ENCODE measurements at regions not wholly inside any gene's neighbourhood (a gene's known extent, or its start where the extent isn't known, plus 50 kb on each side); places are given as distances from the start of the nearest gene placed in this dataset.

DNA sequence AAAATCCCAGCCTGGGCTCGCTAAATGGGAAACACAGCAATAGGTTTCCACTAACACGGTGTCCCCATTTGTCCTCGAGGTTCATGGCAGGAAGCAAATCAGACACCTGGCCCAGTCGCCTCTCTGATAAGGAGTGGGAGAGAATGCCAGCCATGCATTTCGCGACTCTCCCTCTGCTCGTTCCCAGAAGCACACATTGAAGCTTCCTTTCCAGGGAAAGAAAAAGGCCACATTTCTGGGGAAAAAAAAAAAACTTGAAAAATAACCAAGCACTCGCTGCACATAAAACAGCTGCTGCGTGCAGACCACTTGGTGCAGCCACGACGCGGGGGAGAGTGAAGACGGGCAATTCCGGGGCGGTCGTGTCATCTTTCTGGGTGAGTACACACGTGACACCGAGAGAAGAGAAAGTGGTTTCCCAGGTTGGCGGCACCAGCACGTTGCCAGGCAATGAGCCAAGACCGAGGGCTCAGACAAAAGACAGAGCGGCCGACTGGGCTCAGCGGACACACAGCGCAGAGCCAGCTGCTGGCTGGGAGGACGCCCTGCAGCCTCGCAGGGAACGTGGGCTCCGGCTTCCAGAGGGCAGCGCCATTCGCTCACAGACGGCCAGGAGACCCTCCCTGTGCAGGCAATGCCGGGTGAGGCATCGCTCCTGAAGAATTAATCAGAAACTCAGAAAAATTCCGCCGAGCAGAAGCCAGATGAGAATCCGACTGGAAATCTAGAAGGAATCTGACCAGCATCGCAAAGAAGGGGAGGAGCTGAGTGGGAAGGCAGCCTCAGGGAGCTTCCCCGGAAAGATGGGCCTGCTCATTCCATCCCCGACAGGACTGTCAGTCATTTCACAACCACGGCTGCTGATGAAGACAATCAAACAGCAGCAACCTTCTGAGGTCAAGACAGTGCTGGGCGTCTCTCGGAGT is 83.2 kb upstream of the IRS2 start:
- Histone ChIP-seq H3K9me3 (no peaks in the 10 kb centered on the region), H3K36me3 (no peaks in the 10 kb centered on the region), H3K4me3 (peak overlapping the region; percentile 16 to 44), H3K4me1 (peaks cover 0 to 28% (median 0%) of the 10 kb centered on the region in 3 donors), H3K27me3 (no peaks in the 10 kb centered on the region), H3K27ac (peak overlapping the region; percentile 10 to 70 (median 56))
- 11 to 14% methylated on average over 6 to 24 of the region's 43 CpGs for WGBS, 2 donors (ENCODE audit: low coverage in 1 of 2)
- TF ChIP-seq POLR2AphosphoS5 (IDR thresholded peaks at IDR 0.05) (peak; percentile 48), EP300 (IDR thresholded peaks at IDR 0.05) (no peak), CTCF (IDR thresholded peaks at IDR 0.05) (peak in 3 of 4 experiments; percentile 37 to 54 (median 54)), POLR2A (IDR thresholded peaks at IDR 0.05) (no peak)
- peak; percentile 81 for ATAC-seq

DNA sequence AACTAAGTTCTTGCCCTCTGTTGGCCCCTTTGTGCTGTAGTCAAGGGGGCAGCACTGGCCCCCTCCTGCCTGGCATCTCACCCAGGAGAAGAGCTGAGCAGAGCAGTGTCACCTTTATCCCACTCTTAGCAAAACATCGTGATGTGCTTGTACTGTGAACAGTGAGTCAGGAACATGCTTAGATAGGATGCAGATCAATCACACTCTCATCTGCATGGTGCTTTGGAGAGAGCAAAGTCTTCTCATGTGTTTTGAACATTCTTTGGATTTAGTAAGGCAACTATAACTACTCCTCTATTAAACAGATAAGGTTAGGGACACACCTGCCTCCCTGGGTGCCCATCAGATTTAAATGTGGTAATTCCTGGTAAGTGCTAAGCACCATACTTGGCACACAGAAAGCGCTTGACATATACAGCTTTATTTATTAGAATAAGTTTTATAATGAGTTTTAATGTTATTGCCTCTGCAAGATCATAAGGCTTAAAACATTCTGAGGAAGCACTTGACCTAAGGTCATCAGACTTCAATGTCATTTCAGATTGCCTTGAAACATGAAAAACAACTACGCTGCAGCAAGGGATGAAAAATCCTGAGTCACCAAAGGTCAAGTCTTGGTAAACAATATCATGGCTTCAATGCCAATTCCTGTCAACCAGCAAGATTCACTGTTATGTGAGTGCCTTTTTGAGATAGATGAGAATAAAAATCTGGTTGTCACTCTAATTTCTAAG is 82.4 kb upstream of the IRS2 start:
- ATAC-seq, result no peak
- TF ChIP-seq POLR2A (IDR thresholded peaks at IDR 0.05), result no peak
- TF ChIP-seq EP300 (IDR thresholded peaks at IDR 0.05), result no peak
- peak overlapping the region in 3 of 4 donors; percentile 18 to 62 (median 50) for H3K27ac ChIP-seq

DNA sequence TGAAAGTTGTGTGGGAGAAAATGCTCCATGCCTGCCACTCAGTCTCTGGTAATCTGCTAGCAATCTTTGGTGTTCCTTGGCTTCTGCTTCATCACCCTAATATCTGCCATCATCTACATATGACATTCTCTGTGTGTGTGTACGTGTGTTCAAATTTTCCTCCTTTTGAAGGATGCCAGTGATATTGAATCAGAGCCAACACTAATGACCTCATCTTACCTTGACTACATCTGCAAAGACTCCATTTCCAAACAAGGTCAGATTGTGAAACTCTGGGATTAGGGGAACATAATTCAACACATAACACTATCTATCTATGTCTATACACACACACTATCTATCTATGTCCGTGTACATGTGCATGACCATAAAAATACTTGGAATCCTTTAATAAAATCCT is 81.4 kb upstream of the IRS2 start:
- no peaks in the 10 kb centered on the region for H3K36me3 ChIP-seq
- WGBS, 2 donors (ENCODE audit: low coverage in 1 of 2), result 44 to 45% methylated on average over 1 to 2 of the region's 2 CpGs
- H3K4me1 ChIP-seq, result peaks cover 0 to 20% (median 0%) of the 10 kb centered on the region in 3 donors
- H3K9me3 ChIP-seq, result no peaks in the 10 kb centered on the region
- ATAC-seq, result no peak
- no peaks in the 10 kb centered on the region for H3K27me3 ChIP-seq
- H3K27ac ChIP-seq, result no peak overlapping the region
- TF ChIP-seq POLR2A (IDR thresholded peaks at IDR 0.05) (no peak), POLR2AphosphoS5 (IDR thresholded peaks at IDR 0.05) (peak; percentile 7), CTCF (IDR thresholded peaks at IDR 0.05) (no peak), EP300 (IDR thresholded peaks at IDR 0.05) (no peak)
- H3K4me3 ChIP-seq, result no peak overlapping the region

More for the DNA sequence above, 82.4 kb upstream of the IRS2 start:
- H3K4me3 ChIP-seq, result peak overlapping the region in 1 of 2 donors; percentile 44
- H3K9me3 ChIP-seq, result no peaks in the 10 kb centered on the region
- no peaks in the 10 kb centered on the region for H3K27me3 ChIP-seq
- no peaks in the 10 kb centered on the region for H3K36me3 ChIP-seq
- WGBS, 2 donors (ENCODE audit: low coverage in 1 of 2), result 57 to 70% methylated on average over 2 of the region's 3 CpGs
- peaks cover 0 to 20% (median 0%) of the 10 kb centered on the region in 3 donors for H3K4me1 ChIP-seq

DNA sequence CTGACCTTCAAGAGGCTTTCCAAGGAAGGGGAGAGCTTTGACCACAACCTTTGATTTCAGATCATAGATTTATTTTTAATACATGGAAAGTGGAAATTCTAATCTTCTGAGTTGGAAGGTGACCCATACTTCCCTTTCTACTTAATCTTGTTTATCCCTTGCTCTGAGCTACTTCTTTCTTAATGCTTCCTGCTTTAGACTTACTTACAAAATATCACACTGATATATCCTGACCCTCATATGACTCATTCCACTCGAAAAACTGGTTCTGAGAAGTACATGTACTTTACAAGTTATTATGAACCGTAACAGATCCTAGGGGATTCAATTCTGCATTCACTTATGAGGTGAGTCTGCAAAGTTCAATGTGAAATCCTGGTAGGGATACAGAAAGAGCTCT is 76.2 kb upstream of the IRS2 start:
- Histone ChIP-seq H3K27me3 (no peaks in the 10 kb centered on the region), H3K36me3 (no peaks in the 10 kb centered on the region), H3K9me3 (no peaks in the 10 kb centered on the region), H3K4me3 (no peak overlapping the region), H3K4me1 (no peaks in the 10 kb centered on the region), H3K27ac (no peak overlapping the region)
- TF ChIP-seq EP300 (IDR thresholded peaks at IDR 0.05) (no peak), CTCF (IDR thresholded peaks at IDR 0.05) (no peak), POLR2A (IDR thresholded peaks at IDR 0.05) (no peak), POLR2AphosphoS5 (IDR thresholded peaks at IDR 0.05) (no peak)
- WGBS, 2 donors (ENCODE audit: low coverage in 1 of 2), result 69 to 83% methylated on average over 2 of the region's 2 CpGs
- ATAC-seq, result no peak

DNA sequence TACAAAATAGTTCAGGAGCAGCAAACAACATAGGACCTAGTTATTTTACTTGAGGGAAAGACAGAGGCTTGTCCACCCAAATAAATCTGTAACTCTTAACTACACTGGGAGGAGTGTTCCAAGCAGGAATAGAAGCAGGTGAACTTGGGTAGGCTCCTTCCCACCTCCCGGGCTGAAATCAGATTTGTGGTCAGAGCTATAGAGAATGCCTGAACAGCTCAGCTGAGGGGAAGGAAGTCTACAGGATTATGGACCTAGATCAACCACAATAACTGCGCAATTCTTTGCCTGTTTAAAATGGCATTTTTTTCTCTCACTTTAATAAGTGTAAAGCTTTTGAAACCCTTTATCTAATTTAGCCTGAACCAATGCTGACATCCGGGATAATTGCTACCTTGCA is 73.5 kb upstream of the IRS2 start:
- H3K4me3 ChIP-seq, result no peak overlapping the region
- no peak overlapping the region for H3K27ac ChIP-seq
- no peaks in the 10 kb centered on the region for H3K27me3 ChIP-seq
- no peak for ATAC-seq
- no peaks in the 10 kb centered on the region for H3K4me1 ChIP-seq
- TF ChIP-seq EP300 (IDR thresholded peaks at IDR 0.05), result no peak
- TF ChIP-seq POLR2AphosphoS5 (IDR thresholded peaks at IDR 0.05), result no peak
- no peak for TF ChIP-seq POLR2A (IDR thresholded peaks at IDR 0.05)
- TF ChIP-seq CTCF (IDR thresholded peaks at IDR 0.05), result no peak
- WGBS, 2 donors (ENCODE audit: low coverage in 1 of 2), result 74 to 88% methylated on average over 2 to 3 of the region's 3 CpGs
- no peaks in the 10 kb centered on the region for H3K9me3 ChIP-seq
- no peaks in the 10 kb centered on the region for H3K36me3 ChIP-seq

Data from gastroesophageal sphincter (tissue), 4 donors.